Activated CD4-positive, alpha-beta T cell treated with anti-CD3 and anti-CD28 coated beads, Interleukin-2, amount 50 U/mL, for 48 hours (primary cell): ENCODE measurements at regions not wholly inside any gene's neighbourhood (a gene's known extent, or its start where the extent isn't known, plus 50 kb on each side); places are given as distances from the start of the nearest gene placed in this dataset.
A peak's percentile ranks its signal among the peaks of the same experiment; 100 is the strongest.

Experiments used
- DNase-seq, 2 experiments: peaks; one replicate each; pipeline ENCODE4 v3.0.0-alpha.2; 2020

DNA sequence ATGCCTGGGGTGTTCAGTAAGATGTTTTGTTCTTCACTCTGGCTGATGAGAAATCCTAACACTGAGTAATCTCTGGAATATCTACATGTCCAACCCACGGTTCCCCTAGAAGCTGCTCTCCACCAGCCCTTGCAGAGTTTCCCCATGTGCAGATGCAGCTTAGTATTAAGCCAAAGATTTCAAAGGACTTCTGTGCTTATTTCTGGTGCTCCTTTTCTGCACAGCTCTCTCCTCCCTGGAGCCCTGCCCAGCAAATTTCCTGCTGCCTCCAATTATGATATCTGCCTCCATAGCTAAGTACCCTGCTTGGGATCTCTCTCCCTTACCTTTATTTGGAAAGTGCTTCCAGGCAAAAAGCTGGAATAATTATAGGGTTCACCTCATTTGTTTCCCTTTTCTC is 949.3 kb downstream of the BCL11A start:
- no peak for DNase-seq

DNA sequence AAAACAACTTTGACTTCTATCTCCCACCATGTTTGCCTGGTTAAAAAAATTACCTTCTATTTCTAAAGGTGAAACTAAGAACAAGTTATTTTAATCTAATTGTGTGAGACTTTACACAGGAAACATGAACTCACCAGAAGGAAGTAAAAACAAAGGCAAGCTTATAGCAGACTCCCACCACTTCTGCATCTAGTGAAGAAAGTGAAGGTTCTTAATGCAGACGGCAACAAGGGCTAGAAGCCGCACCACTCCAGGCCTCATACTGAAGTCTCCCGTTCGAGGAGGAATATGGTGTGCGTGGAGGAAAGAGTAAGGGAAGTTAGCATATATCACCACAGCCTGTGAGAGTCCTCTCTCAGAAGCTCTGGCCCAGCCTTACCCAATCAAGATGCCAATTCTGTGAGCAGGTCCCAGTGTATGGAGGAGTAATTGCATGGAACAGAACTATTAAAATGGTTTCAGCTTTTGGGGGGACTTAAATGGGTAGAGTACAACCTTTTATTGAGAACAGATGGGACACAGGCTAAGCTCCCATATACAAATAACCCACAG is 958.7 kb downstream of the BCL11A start:
- no peak for DNase-seq

DNA sequence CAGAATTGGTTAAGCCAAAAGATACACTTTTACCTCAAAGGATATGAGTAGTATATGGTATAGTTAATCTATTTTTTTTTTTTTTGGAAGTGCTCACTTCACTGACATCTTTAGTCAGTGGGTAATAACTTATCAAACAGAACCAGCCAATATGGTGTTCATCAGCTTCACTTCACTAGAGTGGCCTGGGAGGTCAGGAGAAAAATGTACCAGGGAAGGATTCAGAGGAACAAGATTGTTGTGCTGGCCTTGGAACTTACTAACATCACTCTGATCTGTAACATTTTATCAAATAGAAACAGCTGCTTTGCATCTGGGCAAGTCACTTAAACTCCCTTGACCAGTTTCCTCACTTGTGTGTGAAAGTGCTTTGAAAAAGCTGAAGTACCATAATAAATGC is 962.7 kb downstream of the BCL11A start:
- DNase-seq, result no peak

DNA sequence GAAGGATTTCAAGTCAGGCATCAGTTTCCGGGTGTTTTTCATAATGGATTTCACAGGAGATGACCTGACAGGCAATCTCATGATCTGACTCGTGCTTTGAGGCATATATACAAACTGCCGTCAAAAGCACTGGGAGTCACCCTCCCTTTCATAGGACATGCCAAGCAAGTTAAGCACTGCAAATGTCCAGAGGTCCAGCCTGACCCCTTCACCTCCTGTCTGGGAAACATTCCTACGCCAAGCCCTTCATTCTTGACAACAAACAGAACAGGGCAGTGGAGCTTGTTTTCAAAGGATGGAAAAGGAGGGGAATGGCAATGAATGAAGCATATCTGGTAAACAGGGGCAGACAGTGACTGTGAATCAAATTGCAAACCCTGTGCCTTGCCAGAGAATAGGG is 963.6 kb downstream of the BCL11A start:
- DNase-seq, result no peak

DNA sequence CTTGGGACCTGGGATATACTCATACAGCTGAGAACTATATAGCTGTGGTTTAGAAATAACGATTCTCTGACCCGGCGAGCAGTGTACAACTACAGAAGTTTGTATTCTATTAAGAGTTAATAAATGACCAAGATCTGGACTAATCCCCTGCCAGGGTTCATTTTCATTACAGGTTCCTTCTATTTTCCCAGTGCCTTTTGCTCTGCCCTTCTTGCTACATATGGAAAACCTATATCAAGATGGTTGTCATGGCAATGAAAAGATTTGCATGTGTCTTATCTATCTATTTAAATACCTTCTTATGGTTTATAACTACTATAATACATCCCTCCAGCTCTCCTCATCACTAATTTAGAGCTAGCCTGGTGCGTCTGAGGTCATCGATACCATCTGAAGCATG is 965.2 kb downstream of the BCL11A start:
- no peak for DNase-seq

DNA sequence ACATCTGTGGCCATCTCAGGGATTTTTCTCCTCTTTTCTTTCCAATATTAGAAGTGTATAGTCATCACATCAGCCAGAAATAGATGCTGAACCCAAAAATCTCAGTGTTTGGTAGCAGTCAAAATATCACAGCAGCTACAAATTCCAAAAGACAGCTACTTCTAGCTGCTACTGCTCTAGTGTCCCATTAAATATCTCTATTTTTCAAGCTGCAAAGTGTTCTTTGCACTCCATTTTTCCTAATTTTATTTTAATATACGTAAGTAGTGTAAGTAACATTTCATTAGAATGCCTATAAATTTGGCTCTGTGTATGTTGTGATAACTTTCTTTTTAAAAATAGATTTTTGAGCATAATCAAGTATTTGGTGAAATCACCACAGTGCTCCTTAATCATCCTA is 967.3 kb downstream of the BCL11A start:
- no peak for DNase-seq

DNA sequence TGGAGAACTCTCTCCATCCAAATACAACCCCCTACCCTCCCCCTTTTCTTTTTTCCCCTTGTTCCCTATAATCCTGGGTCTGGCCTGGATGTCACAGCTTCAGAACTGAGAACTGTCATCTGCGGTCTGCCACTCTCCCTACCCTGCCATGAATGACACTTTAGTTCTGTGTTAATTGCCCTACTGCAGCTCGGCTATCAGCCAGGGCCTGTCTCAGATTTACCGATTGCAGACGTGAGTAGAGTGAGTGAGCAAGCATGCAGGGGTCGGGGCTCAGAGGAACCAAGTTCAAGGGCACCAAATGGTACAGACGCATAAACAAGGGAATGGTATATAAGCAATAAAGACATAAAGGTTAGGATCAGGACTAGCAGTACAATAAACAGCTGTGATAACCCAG is 967.8 kb downstream of the BCL11A start:
- DNase-seq, result no peak

DNA sequence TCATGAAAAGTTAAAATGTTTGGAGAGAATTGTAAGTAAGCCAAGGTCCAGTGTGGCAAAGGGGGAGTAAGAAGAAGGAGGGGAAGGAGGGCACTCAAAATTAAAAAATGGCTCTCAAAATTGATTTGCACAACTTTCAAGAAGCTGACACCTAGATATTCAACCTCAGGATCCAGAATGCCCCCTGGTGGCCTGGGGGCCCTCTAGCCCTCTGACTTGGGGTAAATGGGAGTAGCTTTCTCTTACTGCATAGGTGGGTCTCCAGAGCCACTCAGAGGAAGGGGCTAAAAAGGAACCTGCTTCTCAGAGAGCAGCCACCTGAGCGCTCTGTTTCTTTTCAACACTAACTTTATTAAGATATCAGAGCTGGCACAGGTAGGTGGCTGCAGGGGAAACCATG is 968.5 kb downstream of the BCL11A start:
- peak; percentile 1 to 8 for DNase-seq

DNA sequence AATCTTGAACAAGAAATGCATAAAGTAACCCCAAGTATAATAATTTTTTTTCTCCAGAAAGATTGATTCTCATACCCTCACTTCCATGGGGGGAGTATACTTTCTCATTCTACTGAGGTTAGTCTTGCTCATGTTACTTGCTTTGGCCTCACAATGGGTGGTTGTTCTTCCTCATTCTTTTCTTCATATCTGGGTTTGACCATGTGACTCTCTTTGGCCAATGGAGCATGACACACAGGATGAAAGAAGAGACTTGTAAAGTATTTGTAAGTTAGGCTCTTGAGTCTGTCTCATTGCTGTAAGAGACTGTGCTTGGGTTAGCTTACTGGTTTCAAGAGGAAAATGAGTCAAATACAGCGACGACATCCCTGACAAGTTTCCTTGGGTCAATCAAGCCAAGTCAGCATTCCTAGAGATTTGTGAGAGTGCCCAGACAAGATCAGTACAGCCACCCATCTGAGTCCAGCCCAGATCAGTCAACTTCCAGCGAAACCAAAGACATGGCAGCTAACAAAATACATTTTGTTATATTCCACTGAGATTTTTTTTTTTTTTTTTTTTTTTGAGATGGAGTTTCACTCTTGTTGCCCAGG is 970.2 kb downstream of the BCL11A start:
- no peak for DNase-seq

DNA sequence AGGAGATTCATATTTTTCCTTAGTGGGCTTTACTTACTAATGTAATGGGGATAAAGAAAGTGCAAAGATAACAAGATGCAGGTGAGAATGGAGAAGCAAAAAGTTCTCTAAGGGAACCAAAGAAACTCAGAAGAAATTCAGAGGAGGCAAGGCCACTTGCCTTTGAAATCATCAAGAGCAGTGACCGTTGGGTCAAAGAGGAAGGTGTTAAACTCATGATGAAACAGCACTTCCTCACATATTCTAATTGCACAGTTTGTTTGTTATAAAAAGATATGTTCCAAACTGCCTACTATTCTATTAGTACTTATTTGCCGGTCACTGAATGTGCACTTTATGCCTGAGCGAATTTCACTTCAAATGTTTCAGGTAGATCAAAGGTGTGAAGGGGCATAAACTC is 975.1 kb downstream of the BCL11A start:
- no peak for DNase-seq

DNA sequence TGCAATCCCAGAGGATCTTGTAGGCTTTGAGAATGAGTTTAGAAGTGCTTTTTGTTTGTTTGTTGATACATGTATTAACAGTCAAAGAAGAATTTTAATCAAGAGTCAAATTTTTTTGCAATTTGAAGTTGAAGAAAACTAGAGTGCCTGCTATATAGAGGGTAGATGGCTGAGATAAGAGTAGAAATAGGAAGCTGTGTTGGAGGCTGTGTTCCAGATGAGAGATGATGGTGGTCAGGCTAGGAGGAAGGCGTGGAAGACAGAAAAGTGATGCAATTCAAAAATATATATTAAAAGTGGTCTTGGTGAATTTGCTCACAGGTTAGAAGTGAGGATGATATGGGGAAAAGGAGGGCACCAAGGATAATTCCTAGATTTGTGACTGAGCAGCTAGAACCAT is 978.3 kb downstream of the BCL11A start:
- no peak for DNase-seq

DNA sequence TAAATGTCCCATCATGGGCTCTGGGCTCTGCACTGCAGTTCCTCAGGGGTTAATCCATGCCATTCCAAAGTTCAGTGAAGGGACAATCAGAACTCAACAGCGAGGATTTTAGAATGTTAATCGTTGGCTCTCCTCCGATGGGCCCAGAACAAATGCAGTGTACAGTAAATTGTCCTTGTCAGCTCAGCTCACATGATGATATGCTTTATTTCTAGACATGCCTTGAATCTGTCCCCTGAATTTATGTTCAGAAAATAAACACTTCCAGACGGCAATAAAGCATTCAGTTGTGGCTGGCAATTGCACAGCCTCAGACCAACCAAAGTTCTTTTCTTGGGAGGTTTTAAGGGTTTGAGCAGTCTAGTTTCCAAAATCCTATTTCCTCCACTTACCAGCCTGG is 981.2 kb downstream of the BCL11A start:
- no peak for DNase-seq

DNA sequence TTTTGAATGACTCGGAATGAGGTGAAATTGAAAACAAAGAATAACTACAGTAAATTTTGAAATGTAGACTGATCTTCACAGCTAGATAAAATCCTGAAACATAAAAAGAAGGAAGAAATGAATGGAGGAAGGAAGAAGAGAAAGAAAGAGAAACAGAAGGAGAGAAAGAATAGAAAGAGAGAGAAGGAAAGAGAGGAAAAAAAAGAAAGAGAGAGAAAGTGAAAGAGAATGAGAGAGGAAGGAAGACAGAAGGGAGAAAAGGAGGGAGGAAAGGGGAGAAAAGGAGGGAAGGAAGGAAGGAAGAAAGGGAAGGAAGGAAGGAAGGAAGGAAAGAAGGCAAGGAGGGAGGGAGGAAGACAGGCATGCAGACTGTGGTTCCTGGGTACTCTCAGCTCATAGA is 982.6 kb downstream of the BCL11A start:
- no peak for DNase-seq

DNA sequence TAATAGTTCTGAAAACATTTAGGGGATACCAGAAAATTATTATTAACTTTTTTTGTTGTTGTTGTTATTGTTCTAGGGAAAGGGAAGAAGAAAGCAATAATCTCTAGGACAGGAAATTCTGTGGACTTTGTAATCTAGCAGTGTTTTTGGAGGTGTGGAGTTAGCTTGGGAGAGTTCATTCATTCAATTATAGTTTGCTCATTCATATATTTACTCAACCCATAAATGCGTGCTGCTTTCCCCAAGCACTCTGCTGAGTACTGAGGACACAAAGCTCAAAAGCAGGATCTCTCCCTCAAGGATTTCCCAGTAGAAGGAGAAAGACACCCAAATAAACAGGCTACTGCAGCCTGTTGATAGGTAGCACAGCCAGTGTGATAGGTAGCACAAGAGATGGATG is 984.3 kb downstream of the BCL11A start:
- no peak for DNase-seq

DNA sequence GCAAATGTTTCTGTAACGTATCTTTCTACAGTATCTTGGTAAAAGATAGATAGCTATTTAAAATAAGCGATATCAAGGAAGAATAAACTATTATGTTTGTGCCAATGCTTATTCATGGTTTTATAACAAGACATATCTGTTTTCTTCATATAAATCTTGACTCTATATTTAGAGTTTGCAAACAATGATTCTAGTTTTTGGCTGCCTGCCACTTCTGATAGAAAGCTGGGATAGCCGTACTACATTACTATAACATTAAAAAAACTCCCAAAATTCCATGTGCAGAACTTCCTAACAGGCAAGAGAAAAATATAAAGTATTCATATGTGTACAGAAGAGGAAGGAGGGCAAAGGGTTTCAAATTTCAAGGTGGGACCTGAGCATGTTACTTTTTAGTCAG is 985.0 kb downstream of the BCL11A start:
- DNase-seq, result no peak

DNA sequence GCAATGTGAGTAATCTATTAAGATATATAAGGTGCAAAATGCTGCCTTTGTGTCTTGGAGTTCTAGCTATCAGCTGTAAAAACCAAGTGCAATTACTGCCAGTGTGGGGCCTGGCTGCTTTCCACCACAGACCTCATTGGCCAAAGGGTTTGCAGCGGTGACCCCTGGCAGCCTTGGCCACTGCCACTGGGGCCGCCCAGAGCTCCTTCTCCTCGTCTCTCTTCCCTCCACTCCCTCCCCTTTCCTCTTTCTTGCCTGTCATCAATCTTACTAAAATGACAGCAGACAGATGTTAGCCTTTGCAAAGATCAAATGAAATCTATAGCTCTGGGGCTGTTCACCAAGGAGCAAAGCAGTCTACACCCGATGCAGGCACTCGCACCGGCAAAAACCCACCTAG is 986.3 kb downstream of the BCL11A start:
- no peak for DNase-seq

DNA sequence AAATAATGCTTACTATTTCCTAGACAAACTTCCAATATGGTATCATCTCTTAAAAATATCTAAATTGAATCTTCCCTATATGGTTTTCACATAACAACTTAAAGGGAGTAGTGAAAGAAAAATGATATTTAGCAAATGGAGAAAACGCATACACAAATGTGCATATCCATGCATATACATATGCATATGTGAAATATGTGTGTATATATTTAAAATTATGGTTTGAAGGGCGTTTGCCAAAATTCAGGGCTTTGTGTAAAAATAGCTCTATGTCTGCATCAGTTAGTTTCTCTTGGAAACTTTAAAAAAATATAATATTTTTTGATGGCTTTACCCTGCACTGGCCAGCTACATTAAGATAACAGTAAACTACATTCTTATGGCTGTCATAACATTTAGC is 986.7 kb downstream of the BCL11A start:
- DNase-seq, result no peak

DNA sequence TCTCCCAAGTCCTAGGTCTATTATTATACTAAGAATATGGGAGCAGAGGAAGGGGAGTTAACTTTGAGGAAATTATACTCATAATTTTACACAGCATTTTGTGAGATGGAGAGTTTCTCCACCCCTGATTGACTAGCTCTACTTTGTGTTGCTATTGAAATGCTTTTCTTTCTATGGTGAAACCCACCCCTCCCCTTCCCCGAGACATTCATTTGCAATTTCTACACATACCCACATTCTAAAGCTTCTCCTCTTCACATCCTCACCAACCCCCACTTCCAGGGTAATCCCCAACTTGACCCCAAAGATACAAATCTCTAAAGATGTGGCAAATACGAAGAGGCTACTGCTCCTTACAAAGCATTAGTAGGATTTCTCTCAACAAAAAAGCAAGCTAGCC is 992.2 kb downstream of the BCL11A start:
- no peak for DNase-seq

DNA sequence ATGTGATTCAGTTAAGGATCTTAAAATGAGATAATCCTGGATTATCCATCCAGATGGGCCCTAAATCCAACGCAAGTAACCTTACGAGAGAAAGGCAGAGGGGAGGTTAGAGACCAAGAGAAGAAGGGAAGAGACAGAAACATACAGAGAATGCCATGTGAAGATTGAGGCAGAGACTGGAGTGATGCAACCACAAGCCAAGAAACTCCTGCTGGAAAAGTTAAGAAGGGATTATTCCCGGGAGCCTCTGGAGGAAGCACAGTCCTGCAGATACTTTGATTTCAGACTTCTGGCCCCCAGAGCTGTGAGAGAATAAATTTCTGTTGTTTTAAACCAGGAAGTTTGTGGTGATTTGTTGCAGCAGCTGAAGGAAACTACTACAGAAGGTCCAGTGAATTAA is 992.7 kb downstream of the BCL11A start:
- no peak for DNase-seq

DNA sequence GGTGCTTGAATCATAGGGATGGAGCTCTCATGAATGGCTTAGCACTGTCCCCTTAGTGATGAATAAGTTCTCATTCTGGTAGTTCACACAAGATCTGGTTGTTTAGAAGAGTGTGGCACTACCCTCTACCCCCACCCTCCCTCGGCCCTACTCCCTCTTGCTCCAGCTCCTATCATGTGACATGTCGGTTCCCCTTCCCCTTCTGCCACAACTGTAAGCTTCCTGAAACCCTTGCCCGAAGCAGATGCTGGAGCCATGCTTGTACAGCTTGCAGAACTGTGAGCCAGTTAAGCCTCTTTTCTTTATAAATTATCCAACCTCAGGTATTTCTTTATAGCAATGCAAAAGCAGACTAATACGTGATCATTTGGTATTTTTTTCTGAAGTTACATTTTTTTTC is 1012.6 kb downstream of the BCL11A start:
- no peak for DNase-seq

DNA sequence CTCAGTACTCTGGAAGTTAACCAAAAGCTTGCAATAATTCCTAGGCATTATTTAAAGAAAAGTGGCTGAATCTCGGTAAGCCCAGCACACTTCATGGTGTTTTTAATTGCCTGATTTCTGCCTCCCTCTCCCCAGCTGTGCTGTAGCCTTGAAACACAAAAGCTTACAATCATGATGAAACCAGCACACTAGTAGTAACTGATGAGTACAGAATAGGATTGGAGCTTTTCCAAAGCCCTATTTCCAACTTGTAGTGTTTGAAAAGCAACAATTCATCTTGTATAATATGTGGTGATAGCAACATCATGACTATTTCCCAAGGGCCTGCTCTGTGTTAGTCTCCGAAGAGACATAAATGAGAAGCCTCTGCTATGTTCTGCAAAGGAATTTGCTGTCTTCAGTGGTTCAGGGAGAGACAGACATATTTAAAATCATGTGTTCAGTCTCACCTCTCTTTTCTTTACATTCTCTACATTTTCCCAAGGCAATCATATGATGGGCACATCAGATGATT is 1015.0 kb downstream of the BCL11A start:
- DNase-seq, result no peak

DNA sequence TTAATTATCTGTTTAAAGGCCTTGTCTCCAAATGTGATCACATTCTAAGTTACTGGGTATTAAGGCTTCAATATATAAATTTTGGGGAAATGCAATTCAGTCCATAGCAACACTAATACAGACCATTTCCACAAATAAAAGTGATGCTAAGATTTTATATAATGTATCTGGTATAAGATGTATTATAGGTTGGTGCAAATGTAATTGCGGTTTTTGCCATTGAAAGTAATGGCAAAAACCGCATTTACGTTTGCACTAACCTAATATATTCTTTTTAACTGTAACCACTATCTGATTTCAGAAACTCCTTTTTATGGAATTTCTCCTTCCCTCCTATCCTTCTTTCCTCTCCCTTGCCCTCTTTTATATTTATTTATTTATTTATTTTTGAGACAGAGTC is 1020.6 kb downstream of the BCL11A start:
- no peak for DNase-seq

DNA sequence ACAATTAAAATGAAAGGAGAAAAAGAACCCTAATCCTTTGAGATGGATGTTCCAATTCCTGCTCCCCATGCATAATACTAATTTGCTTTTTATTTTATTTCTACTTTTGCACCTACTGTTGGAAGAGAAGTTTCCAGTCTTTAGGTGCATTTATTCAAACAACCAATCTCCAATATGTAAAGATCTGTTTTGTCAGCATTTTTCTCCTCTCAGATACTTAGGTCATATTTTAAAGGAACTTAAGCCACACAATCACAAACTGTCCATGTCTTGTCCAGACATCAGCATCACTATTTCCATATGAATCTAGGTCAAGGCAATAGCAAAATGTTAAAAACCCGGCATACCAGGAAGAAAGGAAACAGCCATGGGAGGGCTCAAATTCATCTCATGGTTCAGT is 1023.2 kb downstream of the BCL11A start:
- no peak for DNase-seq

DNA sequence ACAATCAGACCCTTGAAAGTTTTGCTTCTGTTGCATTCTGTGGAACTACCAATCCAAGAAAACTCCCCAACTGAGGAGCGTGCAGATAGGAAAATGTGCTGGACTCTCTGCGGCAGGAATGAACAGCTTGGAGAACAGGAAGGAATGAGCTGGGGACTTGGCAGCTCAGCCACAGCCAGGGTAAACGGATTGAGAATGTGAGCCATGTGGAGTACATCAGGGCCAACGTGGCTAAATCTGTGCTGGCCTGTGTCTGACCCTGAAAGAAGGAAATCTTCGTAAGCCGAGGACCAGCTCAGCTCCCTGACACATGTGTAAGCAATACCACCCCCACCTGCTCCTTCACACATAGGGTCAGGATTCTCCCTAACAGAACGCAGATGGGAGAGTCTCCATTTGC is 1023.7 kb downstream of the BCL11A start:
- no peak for DNase-seq

DNA sequence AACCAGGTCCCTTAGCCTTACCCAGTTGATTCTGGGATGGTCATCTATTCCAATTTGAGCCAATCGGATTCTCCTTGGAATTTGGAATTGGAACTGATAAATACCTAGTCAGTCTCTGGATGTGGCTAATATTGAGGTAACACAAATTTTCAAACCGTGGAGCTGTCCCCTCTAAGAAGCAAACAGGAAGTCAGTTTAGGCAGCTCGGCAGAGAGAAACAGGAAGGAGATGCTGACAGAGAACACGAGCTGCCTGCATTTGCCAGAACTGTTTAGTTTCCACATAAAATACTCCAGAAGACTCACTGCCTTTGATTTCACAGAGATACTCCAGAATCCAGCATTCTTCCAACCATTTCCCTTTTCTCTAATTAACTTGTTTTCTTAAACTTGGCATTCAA is 1024.9 kb downstream of the BCL11A start:
- no peak for DNase-seq
